HS-27A (cell line): ENCODE measurements at regions not wholly inside any gene's neighbourhood (a gene's known extent, or its start where the extent isn't known, plus 50 kb on each side); places are given as distances from the start of the nearest gene placed in this dataset.
"Not testable (repeated sequence)": the region's sequence is repeated elsewhere in the genome, so short reads cannot be mapped to it uniquely, and the experiment has no call there.

Source experiments
- DNase-seq: peaks from one replicate; pipeline ENCODE4 v3.0.0-alpha.2; 2012; ENCODE audit warnings: low read depth, missing footprints

DNA sequence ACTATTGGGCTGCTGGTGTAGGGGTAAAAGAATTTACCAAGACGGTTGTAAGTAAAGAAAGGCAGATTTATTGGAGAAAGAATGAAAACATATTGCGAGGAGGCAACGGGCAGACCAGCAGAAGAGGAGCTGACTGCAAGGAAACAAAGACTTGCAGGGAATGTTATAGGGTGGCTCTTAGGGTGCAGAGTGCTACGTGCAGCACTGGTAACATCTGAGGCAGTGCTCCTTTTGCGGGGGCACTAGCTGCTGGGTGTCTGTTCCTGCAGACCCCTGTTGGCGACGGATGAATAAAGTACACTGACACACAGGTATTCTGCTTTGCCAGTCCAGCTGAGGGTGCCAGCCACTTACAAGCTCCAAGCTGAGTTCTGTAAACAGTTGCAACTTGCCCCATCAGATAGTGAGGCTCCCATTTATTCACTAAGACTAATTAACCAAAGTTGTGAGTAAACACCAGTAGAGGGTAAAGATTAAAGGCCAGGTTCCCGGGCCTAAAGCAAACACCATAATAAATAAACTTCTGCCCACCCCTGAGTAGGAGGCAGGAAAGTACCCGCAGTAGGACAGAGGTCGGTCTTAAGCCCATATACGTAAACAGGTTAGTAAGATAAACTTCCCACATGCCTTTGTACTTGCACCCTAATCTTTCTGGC is 140.2 kb upstream of the KCNK1 start:
- no peak for DNase-seq

DNA sequence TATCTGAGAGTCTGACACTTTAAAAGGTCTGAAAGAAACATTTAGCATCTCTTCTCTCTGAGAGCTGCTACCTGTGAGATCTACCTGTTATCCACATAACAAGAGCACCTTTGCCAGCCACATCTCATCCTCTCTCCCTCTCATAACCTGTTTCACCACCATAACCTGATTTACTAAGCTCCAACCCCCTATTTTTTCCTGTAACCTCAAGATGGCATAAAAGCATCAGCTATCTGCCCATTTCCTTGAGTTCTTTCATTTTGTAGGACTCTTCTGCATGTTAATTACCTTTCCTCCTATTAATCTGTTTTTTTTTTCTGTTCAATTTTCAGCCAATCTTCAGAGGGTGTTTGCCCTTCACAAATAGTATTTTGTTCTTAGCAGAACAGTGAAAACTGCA is 136.5 kb upstream of the KCNK1 start:
- no peak for DNase-seq

DNA sequence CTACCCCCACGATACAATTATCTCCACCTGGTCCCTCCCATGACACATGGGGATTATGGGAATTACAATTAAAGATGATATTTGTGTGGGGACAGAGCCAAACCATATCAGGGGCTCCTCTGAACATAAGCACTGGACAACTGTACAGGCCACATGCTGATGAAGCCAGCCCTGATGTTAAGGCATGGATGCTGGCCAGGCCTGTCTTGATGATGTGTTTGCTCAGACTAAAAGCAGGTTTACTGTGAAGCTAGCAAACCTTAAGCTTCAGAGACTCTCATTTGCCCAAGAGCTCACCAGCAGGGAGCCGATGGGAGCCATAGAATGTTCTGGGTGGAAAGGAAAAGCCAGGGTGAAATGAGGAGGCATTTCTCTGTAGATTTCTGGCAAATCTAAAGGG is 135.3 kb upstream of the KCNK1 start:
- no peak for DNase-seq

DNA sequence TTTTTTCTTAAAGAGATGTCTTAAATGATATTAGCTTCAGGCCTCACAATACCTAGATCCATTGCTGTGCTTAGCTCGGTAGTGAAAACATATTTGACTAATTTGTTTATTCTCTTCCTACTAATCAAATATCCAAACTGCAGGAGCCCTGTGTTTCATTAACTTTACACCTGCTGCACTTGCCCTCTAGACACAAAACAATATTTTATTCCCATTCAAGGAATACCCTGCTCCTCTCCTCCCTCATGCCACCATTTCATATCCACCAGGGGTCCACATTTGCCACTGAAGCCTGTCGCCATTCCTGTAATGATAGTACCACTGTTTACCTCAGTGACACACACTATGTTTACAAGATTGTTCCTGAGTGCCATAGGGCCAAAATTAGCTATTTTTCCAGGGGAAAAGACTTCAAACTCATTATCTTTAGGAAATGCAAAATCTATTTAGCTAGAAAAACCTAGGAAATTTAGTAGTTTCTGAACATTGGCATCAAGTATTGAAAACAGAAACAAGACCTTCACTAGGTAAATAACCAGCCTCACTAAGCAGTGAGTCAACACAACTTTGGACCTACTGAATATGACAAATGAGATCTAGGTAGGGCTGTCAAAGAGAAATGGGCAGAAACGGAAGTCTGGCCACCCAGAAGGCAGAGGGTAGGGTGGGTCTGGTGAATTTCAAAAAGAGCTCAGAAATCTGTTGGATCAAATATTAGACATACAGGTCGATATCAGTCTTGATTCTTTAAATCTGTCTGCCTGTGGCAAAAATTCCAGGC is 134.6 kb upstream of the KCNK1 start:
- DNase-seq = no peak

DNA sequence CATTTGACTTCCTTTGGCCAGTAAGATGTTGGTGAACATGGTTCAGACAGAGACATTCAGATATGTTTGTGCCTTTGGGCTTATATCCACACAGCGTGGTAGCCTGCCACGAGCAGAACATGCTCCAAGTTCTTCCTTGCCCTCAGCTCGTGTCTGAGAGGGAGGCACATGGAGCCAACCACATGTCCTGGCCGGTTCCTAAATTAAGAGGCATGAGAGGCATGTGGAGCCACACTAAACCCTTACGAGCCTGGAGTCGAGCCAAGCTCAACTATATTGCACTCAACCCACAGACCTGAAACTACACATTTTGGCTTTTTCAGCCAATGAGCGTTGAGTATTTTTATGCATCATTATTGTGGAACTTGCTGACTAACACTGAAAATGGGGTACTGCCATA is 133.7 kb upstream of the KCNK1 start:
- DNase-seq = no peak

DNA sequence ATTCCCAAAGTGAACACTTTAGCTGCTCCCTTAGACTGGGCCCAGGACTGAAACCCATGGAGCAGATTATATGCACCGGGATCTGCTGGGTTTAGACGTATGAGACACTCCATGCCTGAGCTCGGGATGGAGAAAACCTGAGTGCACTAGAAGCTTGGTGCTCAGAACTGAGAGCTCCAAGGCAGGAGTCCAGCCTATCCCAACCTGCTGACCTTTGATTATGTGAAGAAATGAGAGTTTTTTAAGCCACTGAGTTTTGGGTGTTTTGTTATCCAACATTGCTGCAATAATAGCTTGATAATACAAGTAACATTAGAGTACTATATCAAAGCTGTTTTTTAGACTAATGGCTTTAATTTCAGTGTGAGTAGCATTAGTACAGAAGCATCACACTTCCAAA is 131.5 kb upstream of the KCNK1 start:
- DNase-seq = no peak

DNA sequence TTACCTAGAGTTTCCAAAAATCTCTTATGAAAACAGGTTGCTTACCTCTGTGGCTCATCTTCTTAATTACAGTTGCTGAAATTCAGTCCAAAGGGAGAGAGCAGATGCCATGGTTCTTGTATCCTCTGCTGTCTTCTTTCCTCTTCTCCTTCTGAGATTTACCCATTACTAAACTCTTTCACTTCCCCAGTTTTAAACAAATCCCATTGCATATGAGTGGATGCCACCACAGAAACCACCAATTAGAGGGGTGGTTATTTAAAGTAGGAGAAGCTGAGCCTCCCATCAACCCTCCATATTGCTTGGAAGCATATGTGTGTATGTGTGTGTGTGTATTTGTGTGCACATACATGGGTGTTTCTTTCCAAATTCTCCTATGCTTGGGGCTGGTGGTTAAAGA is 128.5 kb upstream of the KCNK1 start:
- no peak for DNase-seq

DNA sequence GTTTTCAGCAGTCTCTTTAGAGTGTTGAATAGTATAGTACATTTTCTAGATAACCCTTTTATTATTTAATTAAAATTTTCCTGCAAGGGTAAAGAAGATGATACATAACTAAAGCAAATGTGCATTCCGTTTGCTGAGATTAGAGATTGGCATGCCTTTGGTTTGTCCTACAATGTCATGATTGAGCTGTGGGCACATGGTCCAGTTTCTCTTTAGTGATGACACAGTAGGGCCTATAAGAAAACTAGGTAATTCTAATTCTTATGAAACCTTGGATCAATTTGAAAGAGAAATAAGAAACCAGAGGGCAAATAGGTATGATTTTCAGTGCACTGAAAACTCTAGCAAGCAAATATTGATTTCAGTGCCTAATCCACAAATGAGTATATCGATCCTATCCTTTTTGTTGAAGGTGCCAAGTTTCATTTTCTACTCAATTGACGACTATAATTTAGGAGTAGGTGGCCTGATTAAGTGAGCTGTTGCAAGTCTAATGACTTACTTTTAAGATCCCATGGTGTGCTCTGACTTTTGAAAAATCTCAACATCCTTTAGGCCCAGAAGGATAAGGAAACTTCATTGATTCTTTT is 128.0 kb upstream of the KCNK1 start:
- DNase-seq = no peak

DNA sequence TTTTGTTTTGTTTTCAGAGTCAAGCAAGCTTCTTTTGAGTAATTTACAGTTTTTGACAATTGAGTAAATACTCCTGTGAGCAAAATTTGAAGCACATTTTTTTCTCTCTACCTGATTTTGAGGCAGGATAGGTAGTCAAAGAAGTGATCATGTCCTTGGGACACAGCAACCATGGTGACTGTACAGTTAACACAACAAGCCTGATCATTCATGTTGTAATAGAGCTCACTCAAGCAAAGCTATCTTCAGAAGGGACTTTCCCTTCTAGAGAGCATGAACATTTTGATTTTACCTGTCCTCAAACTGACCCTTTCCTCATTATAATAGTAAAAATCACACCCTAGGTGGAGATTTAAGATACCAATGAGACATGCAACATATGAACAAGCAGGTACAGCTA is 126.5 kb upstream of the KCNK1 start:
- DNase-seq = no peak

DNA sequence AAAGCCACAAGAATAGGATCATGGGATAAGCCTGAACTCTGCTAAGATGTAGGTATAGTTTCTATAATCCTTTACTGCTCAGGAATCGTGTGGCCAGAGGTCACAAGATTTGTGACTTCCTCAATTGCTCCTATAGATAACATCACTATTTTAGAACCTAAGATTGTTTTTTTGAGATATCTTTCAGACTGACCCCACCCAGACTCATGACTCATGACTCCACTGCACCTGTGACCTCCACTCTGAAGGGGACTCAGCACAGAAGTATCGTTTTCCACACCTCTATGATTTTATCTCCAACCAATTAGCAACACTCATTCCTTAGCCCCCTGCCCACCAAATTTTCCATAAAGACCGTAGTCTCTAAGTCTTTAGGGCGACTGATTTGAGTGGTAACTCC is 124.5 kb upstream of the KCNK1 start:
- DNase-seq = no peak

DNA sequence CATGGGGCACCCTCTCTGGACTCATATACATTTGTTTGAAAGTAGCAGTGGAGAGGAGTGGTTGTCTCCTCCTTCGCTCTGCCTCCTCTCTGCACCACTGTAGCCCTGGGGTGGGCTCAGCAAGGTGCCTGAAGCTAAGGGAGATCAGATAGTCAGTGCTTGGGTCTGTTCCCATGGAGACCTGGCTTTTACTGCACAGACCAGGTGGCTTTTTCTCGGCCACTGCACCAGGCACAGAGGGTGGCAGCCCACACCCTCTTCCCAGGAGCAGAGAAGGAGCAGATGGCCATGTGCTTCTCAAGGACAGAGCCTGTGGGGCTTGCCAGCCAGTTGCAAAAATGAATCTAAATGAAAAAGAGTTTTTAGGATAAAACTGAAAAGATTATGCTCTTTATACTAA is 123.4 kb upstream of the KCNK1 start:
- DNase-seq = no peak

DNA sequence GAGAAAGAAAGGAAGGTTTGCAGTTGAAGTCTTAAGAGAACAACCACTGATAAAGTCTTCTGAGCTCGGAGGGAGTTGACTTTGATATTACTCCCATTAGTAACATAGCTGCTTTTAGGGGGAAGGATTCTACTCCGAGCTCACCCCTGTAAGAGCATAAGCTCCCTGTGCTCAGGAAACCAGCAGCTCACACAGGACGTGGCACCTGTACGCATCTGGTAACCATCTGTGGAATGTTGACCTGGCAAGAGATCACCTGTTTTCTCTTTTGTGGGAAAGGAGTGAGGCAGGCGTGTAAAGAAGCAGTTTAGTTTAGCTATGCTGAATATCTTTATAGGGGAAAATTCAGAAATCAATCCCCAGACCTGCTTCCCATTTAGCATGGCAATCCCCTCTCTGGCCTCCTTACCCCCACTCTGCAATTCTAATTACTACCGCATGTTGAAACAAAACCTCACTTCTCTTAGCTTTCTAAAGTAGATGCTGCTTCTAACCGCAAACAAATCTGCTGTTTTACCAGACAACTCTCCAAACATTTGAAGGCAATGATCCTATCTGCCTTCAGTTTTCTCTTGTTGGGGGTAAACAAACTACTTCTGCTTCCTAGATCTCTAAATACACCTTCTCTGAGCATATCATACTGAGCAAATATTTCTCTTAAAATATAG is 121.8 kb upstream of the KCNK1 start:
- no peak for DNase-seq

DNA sequence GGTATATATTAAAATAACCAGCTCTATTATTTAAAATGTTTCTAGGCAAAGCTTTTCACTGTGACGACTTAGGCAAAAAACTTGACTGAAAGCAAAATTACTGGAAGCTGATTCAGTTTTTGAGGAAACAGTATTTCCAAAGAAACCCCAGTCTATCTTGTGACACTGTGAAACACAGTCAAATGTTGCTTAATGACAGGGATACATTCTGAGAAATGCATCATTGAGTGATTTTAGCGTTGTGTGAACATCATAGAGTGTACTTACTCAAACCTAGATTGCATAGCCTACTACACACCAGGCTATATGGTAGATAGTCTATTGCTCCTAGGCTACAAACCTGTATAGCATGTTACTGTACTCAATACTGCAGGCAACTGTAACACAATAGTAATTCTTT is 116.9 kb upstream of the KCNK1 start:
- DNase-seq = no peak

DNA sequence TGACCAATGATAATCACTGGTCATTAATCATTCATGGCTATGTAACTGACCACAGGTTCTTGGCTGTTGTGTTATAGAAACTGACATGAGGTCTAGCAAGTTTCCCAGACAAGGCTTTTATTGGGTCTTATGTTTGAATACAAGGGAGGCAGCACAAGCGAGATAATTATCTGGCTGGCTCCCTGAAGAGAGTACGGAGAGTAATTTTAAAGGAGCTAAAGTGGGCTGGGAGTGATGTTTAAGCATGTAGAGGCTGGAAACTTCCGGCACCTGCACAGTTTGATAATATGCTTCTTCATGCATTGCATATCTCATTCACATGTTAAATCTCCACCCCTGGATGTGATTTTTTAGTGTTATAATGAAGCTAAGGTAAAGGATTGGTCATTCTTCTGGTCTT is 116.2 kb upstream of the KCNK1 start:
- DNase-seq = no peak

DNA sequence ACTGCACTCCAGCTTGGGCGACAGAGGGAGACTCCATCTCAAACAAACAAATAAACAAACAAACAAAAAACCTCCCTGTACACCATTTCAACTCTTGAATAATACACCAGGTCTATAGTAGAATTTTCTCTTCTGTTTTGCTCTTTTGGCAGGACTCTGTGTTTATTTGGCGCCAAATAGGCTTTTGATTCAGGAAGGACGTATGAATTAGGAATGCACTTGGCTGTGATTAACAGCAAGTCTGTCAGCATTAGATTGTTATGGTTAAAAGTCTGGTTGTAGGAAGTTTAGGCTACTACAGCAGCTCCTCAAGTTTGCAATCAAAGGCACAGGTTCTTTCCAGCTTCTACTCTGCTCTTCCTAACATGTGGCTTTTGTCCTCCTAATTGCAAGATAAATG is 113.8 kb upstream of the KCNK1 start:
- no peak for DNase-seq

DNA sequence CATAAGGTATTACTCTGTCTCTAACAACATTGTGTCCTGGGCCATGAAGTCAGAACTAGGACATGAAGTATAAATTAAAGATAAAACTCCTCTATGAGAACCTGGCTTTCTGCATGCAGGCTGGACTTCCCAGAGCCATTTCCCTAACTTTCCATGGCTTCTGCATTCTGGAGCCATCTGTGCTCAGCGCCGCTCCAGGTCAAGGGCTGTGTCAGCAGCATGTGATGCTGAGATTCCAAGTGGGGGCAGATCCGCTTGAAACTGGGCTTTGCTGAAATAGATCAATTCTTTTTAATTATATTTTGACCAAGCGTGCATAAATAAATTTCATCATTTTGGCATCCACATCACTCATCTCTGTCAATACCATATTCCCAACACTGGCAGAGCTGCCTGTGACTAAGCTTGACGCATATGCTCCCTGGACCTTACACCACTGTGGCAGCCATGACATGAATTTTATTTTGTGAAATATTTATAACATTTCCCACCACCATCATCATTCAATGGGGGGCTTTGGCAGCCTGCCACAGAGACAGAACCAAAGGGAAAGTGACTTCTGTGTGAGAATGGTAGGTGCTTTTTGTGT is 110.4 kb upstream of the KCNK1 start:
- no peak for DNase-seq

DNA sequence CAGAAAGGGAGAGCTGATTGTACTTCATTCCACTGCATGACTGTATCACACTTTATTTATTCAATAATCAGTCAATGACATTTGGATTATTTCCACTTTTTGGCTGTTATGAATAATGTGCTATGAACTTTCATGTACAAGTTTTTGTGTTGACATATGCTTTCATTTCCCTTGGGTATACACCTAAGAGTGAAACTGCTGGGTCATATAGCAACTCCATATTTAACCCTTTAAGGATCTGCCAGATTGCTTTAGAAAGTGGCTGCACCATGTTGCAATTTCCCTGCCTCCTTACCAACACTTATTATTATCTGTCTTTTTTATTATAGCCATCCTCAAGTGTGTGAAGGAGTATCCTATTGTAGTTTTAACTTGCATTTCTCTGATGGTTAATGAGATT is 108.8 kb upstream of the KCNK1 start:
- no peak for DNase-seq

DNA sequence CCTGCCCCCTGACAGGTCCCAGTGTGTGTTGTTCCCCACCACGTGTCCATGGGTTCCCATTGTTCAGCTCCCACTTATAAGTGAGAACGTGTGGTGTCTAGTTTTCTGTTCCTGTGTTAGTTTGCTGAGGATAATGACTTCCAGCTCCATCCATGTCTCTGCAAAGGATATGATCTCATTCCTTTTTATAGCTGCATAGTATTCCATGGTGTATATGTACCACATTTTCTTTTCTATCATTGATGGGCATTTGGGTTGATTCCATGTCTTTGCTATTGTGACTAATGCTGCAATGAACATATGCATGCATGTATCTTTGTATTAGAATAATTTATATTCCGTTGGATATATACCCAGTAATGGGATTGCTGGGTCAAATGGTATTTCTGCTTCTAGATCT is 108.0 kb upstream of the KCNK1 start:
- not testable (repeated sequence) for DNase-seq

DNA sequence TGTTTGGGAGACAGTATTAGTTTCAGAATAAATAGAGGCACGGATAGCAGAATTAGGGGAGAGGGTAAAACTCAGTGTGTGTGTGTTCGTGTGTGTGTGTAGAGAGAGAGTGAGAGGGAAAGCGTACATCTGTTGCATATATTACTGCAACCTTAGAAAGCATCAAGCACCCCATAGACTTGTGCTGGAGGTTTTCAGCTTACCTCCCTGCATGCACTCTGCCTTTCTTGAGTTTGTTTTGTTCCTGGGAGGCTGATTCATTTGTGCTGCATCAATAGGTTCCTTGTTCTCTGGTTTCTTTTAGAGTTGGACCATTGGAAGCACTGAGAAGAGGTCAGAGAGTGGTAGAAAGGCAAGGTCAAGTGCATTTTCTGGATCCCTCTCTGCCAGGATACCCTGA is 104.4 kb upstream of the KCNK1 start:
- DNase-seq = no peak

DNA sequence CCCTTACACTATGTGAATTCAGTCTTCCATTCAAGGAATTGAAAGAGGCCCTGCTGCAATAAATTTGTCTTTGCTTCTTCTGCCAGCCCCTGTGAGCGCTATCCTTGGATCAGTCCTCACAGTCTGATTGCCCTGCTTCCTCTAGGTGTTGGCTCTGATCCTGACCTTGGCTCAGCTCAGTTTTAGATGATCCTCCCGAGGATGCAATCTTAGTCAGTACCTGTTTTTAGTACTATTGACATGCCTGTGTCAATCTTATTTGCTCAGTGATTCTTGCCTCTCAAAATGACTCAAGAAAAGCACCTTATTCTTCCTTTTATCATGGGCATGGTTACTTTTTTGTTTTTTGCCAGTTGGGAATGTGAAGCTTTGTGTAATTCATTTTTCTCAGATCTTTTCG is 101.4 kb upstream of the KCNK1 start:
- DNase-seq = no peak

DNA sequence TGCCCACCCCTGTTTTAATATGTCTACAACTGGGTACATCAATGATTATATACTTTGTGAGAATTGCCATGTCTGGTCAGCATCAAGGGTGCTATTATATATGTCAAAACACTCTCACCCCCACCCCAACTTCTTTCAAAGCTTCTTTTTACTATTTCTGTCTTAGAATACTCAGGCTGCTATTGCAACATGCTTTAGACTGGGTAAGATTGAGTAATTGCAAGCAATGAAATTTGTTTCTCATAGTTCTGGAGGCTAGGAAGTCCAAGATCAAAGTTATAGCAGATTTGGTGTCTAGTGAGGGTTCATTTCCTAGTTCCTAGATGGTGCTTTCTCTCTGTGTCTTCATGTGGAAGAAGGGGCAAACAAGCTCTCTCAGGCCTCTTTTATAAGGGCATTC is 100.5 kb upstream of the KCNK1 start:
- DNase-seq = no peak

DNA sequence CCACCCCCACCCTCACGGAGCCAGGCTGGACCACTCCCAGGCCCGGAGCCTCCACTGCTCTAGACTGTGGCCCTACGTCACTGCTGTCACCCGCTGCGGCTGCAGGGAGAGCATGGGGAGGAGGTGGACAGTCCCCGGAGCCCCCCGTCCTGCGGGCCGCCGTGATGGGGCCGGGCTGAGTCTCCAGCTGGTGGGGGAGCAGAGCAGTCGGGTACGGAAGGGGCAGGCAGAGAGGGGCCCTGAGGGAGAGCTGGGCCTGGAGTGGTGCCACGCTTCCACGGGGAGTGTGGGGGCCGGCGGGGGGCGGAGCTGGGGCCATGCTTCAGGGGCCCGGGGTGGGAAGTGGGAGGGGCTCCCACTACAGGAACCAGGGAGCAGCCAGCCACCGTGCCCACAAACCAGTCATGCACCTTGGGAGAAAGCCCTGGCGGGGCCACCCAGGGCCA is 98.9 kb upstream of the KCNK1 start:
- no peak for DNase-seq

DNA sequence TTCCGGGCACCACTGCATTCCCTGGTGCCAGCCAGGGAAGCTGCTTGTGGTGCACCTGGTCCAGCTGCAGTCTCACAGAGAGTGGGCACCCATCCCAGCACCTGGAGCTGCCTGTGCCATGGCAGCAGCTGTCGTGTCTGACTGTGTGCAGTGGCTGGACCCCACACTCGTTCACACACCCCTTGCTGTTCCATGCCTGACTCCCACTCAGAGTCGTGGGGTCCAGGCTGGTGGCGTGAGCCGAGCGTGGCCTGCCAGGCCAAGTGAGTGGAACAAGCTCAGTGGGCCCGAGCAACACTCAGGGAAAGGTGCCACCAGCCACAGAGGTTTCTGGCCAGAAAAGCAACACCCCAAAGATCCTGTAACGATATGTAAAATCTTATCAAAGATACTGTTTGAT is 97.2 kb upstream of the KCNK1 start:
- no peak for DNase-seq
